ENCODE measurements at regions not wholly inside any gene's neighbourhood (a gene's known extent, or its start where the extent isn't known, plus 50 kb on each side); places are given as distances from the start of the nearest gene placed in this dataset.

DNA sequence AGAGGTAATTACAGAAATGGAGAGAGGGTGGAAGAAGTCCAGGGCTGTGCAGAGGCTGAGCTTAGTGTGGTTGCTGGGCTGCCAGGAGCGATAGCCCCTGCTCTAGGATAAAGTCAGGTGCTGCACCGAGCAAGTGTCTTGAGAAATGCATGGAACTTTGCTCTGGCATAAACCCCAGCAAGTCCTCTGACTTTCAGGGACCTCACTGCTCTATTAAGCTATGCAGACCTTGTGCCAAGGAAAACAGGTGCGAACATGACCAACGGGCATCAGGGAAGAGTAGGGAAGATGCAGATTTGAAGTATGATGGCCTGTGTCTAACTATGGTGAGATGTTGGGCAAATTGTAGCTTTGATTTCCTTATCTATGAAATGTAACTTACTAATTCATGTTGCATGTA lies 416.8 kb downstream of the NR2F2 start:
- no peak for TF ChIP-seq EZH2phosphoT487 (IDR thresholded peaks at IDR 0.05; ENCODE audit: insufficient read depth, low read depth)
- TF ChIP-seq EZH2 (IDR thresholded peaks at IDR 0.05; ENCODE audit: insufficient read depth, poor library complexity, severe bottlenecking), result no peak

All from GM23248 (cell line).